Panc1 (cell line): ENCODE measurements at regions not wholly inside any gene's neighbourhood (a gene's known extent, or its start where the extent isn't known, plus 50 kb on each side); places are given as distances from the start of the nearest gene placed in this dataset.

Experiments used
- POLR2AphosphoS5 ChIP-seq: IDR thresholded peaks from 2 replicates; pipeline ENCODE4 v1.6.1; 2012; ENCODE audit warnings: mild to moderate bottlenecking, low read depth, low read length, moderate library complexity
- SIN3A ChIP-seq: IDR thresholded peaks from 2 replicates; pipeline ENCODE4 v1.6.1; 2012; ENCODE audit warnings: low read depth, mild to moderate bottlenecking, low read length, moderate library complexity, borderline replicate concordance; ENCODE audit not compliant: insufficient read depth
- TCF7L2 ChIP-seq: IDR thresholded peaks from 2 replicates; pipeline ENCODE4 v1.6.1; 2011; ENCODE audit warnings: mild to moderate bottlenecking, low read depth, low read length, inconsistent platforms
- TF ChIP-seq, protein P1 (sequence below): fragments of 450-650 bp; IDR thresholded peaks from 2 replicates; pipeline ENCODE4 v1.5.1; 2017; ENCODE audit warnings: mild to moderate bottlenecking
- TF ChIP-seq, protein P2 (sequence below), 2 experiments: IDR thresholded peaks; 2 replicates each; pipeline ENCODE4 v1.6.1; 2011 to 2012; ENCODE audit warnings: low read depth in 2 of 2, control low read depth in 1 of 2, low read length in 1 of 2, mild to moderate bottlenecking in 1 of 2, moderate library complexity in 1 of 2; ENCODE audit not compliant: insufficient read depth in 1 of 2

DNA sequence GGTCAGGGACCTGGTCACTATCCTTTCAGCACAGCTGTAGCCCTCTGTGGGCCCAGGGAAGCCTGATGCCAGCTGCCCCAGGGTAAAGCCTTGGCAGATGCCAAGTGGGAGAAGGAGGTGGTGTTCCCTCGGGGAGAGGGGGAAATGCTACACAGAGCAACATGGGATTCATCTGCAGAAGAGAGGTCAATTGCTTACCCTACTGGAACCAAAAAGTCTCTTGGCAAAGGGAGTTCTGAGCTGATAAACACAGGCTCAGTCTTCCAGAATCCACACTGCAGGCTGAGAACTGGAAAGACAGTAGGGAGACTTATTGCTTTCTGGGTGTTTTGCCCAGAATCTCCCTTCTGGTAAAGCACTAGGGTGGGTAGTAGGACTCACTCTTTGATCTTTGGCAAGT is 100.1 kb upstream of the NEO1 start:
- TF ChIP-seq, protein P1, sequence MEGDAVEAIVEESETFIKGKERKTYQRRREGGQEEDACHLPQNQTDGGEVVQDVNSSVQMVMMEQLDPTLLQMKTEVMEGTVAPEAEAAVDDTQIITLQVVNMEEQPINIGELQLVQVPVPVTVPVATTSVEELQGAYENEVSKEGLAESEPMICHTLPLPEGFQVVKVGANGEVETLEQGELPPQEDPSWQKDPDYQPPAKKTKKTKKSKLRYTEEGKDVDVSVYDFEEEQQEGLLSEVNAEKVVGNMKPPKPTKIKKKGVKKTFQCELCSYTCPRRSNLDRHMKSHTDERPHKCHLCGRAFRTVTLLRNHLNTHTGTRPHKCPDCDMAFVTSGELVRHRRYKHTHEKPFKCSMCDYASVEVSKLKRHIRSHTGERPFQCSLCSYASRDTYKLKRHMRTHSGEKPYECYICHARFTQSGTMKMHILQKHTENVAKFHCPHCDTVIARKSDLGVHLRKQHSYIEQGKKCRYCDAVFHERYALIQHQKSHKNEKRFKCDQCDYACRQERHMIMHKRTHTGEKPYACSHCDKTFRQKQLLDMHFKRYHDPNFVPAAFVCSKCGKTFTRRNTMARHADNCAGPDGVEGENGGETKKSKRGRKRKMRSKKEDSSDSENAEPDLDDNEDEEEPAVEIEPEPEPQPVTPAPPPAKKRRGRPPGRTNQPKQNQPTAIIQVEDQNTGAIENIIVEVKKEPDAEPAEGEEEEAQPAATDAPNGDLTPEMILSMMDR: no peak
- TF ChIP-seq POLR2AphosphoS5 (no peak), TCF7L2 (no peak), SIN3A (no peak)
- TF ChIP-seq, protein P2, sequence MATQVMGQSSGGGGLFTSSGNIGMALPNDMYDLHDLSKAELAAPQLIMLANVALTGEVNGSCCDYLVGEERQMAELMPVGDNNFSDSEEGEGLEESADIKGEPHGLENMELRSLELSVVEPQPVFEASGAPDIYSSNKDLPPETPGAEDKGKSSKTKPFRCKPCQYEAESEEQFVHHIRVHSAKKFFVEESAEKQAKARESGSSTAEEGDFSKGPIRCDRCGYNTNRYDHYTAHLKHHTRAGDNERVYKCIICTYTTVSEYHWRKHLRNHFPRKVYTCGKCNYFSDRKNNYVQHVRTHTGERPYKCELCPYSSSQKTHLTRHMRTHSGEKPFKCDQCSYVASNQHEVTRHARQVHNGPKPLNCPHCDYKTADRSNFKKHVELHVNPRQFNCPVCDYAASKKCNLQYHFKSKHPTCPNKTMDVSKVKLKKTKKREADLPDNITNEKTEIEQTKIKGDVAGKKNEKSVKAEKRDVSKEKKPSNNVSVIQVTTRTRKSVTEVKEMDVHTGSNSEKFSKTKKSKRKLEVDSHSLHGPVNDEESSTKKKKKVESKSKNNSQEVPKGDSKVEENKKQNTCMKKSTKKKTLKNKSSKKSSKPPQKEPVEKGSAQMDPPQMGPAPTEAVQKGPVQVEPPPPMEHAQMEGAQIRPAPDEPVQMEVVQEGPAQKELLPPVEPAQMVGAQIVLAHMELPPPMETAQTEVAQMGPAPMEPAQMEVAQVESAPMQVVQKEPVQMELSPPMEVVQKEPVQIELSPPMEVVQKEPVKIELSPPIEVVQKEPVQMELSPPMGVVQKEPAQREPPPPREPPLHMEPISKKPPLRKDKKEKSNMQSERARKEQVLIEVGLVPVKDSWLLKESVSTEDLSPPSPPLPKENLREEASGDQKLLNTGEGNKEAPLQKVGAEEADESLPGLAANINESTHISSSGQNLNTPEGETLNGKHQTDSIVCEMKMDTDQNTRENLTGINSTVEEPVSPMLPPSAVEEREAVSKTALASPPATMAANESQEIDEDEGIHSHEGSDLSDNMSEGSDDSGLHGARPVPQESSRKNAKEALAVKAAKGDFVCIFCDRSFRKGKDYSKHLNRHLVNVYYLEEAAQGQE (IDR thresholded peaks at IDR 0.05; ENCODE audit: insufficient read depth in 1 of 2, low read depth in 2 of 2, low read length in 1 of 2): no peak
